ENCODE measurements at regions not wholly inside any gene's neighbourhood (a gene's known extent, or its start where the extent isn't known, plus 50 kb on each side); places are given as distances from the start of the nearest gene placed in this dataset.
"Not testable (repeated sequence)": the region's sequence is repeated elsewhere in the genome, so short reads cannot be mapped to it uniquely, and the experiment has no call there.

- H3K9ac ChIP-seq (ENCODE audit: low read length) = no peak overlapping the region
- ATAC-seq (ENCODE audit: low read depth) (no peak), DNase-seq (no peak)
- TF ChIP-seq CTCF (IDR thresholded peaks at IDR 0.05) (no peak), EZH2 (IDR thresholded peaks at IDR 0.05; ENCODE audit: borderline replicate concordance, insufficient read depth, low read depth, low read length, poor library complexity, severe bottlenecking) (no peak)
- H3K27me3 Mint-ChIP-seq = no peaks in the 10 kb centered on the region
- H3K4me3 Mint-ChIP-seq = no peak overlapping the region
- no peak overlapping the region for H2AFZ ChIP-seq (ENCODE audit: insufficient read depth, low read depth, low read length, poor library complexity, severe bottlenecking)
- H3K9me3 Mint-ChIP-seq (ENCODE audit: insufficient read depth) = peaks cover 9% of the 10 kb centered on the region
- POLR2A ChIA-PET = no interaction called here
- 67% methylated on average over 1 of the region's 3 CpGs for WGBS (ENCODE audit: insufficient coverage)
- no peaks in the 10 kb centered on the region for H3K9me3 ChIP-seq (ENCODE audit: control extremely low read depth in 1 of 3, control insufficient read depth in 2 of 3, insufficient read depth in 1 of 3, low read length in 2 of 3)
- H3K79me2 ChIP-seq (ENCODE audit: control insufficient read depth, insufficient read depth, low read length) = no peaks in the 10 kb centered on the region
- no peaks in the 10 kb centered on the region for H3K36me3 ChIP-seq (replicated peaks in 1 of 2; ENCODE audit: control extremely low read depth in 1 of 2, control insufficient read depth in 1 of 2, extremely low read depth in 1 of 2, insufficient read depth in 2 of 2, low read length in 1 of 2)
- CTCF ChIA-PET = no interaction called here
- H3K4me1 ChIP-seq (ENCODE audit: control insufficient read depth in 2 of 2, insufficient read depth in 2 of 2, low read length in 2 of 2) = no peaks in the 10 kb centered on the region
- no peaks in the 10 kb centered on the region for H3K27me3 ChIP-seq (replicated peaks in 1 of 4; ENCODE audit: control extremely low read depth in 1 of 4, control insufficient read depth in 3 of 4, insufficient read depth in 4 of 4, low read length in 3 of 4)
- no peaks in the 10 kb centered on the region for H3K4me1 Mint-ChIP-seq
- H4K20me1 ChIP-seq (ENCODE audit: control insufficient read depth, insufficient read depth, low read length, poor library complexity, severe bottlenecking) = no peaks in the 10 kb centered on the region
- intact Hi-C loops (cut with micrococcal nuclease) = no loop called here
- H3K4me2 ChIP-seq (replicated peaks; ENCODE audit: low read depth, low read length, poor library complexity, severe bottlenecking) = no peak overlapping the region
- no peak overlapping the region for H3K27ac ChIP-seq (ENCODE audit: low read length in 2 of 2)
- H3K27ac Mint-ChIP-seq = no peak overlapping the region
- no peak overlapping the region for H3K4me3 ChIP-seq (ENCODE audit: control extremely low read depth in 1 of 5, extremely low read depth in 1 of 5, insufficient read depth in 1 of 5, low read depth in 2 of 5, low read length in 4 of 5)
Observed at GRCh38 chr5:165407352-165407751, 1901.9 kb downstream of the MAT2B start.

DNA sequence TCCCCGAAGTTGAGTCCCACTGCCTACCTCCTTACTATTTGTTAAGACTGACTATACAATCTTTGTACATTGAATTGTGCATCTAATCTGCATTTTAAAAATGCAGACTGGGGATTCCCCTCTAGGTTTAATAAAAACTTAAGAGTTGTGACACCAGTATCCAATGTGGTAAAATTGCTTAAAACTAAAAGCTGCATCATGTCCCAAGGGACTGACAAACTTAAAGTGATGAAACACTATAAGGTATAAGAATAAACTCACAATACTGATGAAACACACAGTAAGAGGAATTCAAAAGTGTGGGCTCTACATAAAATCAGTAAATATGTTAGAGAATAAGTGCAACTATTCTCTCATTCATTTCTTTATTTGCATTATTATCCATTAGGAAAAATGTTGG, 1905.1 kb downstream of the MAT2B start:
- H3K27ac ChIP-seq (ENCODE audit: low read length in 2 of 2) = no peak overlapping the region
- no peak overlapping the region for H2AFZ ChIP-seq (ENCODE audit: insufficient read depth, low read depth, low read length, poor library complexity, severe bottlenecking)
- no peaks in the 10 kb centered on the region for H3K9me3 ChIP-seq (ENCODE audit: control extremely low read depth in 1 of 3, control insufficient read depth in 2 of 3, insufficient read depth in 1 of 3, low read length in 2 of 3)
- no peaks in the 10 kb centered on the region for H3K79me2 ChIP-seq (ENCODE audit: control insufficient read depth, insufficient read depth, low read length)
- H3K36me3 ChIP-seq (replicated peaks in 1 of 2; ENCODE audit: control extremely low read depth in 1 of 2, control insufficient read depth in 1 of 2, extremely low read depth in 1 of 2, insufficient read depth in 2 of 2, low read length in 1 of 2) = no peaks in the 10 kb centered on the region
- no peak overlapping the region for H3K4me3 ChIP-seq (ENCODE audit: control extremely low read depth in 1 of 5, extremely low read depth in 1 of 5, insufficient read depth in 1 of 5, low read depth in 2 of 5, low read length in 4 of 5)
- H3K27me3 Mint-ChIP-seq = no peaks in the 10 kb centered on the region
- ATAC-seq (ENCODE audit: low read depth) (no peak), DNase-seq (no peak)
- no CpG with 5 or more reads among the region's 1 CpG for WGBS (ENCODE audit: insufficient coverage)
- peaks cover 9% of the 10 kb centered on the region for H3K9me3 Mint-ChIP-seq (ENCODE audit: insufficient read depth)
- no peaks in the 10 kb centered on the region for H3K4me1 ChIP-seq (ENCODE audit: control insufficient read depth in 2 of 2, insufficient read depth in 2 of 2, low read length in 2 of 2)
- POLR2A ChIA-PET = no interaction called here
- no peak overlapping the region for H3K9ac ChIP-seq (ENCODE audit: low read length)
- no peak overlapping the region for H3K4me3 Mint-ChIP-seq
- no peaks in the 10 kb centered on the region for H3K27me3 ChIP-seq (replicated peaks in 1 of 4; ENCODE audit: control extremely low read depth in 1 of 4, control insufficient read depth in 3 of 4, insufficient read depth in 4 of 4, low read length in 3 of 4)
- no peak overlapping the region for H3K4me2 ChIP-seq (replicated peaks; ENCODE audit: low read depth, low read length, poor library complexity, severe bottlenecking)
- intact Hi-C loops (cut with micrococcal nuclease) = no loop called here
- CTCF ChIA-PET = no interaction called here
- H3K4me1 Mint-ChIP-seq = no peaks in the 10 kb centered on the region
- no peak for TF ChIP-seq CTCF (IDR thresholded peaks at IDR 0.05)
- TF ChIP-seq EZH2 (IDR thresholded peaks at IDR 0.05; ENCODE audit: borderline replicate concordance, insufficient read depth, low read depth, low read length, poor library complexity, severe bottlenecking) = no peak
- H4K20me1 ChIP-seq (ENCODE audit: control insufficient read depth, insufficient read depth, low read length, poor library complexity, severe bottlenecking) = no peaks in the 10 kb centered on the region
- H3K27ac Mint-ChIP-seq = no peak overlapping the region

GRCh38 chr5:165411532-165411931, 1906.1 kb downstream of the MAT2B start:
- H3K79me2 ChIP-seq (ENCODE audit: control insufficient read depth, insufficient read depth, low read length); H3K4me3 ChIP-seq (ENCODE audit: control extremely low read depth in 1 of 5, extremely low read depth in 1 of 5, insufficient read depth in 1 of 5, low read depth in 2 of 5, low read length in 4 of 5); H3K27ac Mint-ChIP-seq; H3K9me3 Mint-ChIP-seq (ENCODE audit: insufficient read depth); H3K27me3 Mint-ChIP-seq; intact Hi-C loops (cut with micrococcal nuclease); H3K4me3 Mint-ChIP-seq; H4K20me1 ChIP-seq (ENCODE audit: control insufficient read depth, insufficient read depth, low read length, poor library complexity, severe bottlenecking); CTCF ChIA-PET; POLR2A ChIA-PET; H3K9ac ChIP-seq (ENCODE audit: low read length); DNase-seq; H2AFZ ChIP-seq (ENCODE audit: insufficient read depth, low read depth, low read length, poor library complexity, severe bottlenecking); H3K27me3 ChIP-seq (replicated peaks in 1 of 4; ENCODE audit: control extremely low read depth in 1 of 4, control insufficient read depth in 3 of 4, insufficient read depth in 4 of 4, low read length in 3 of 4); H3K9me3 ChIP-seq (ENCODE audit: control extremely low read depth in 1 of 3, control insufficient read depth in 2 of 3, insufficient read depth in 1 of 3, low read length in 2 of 3); H3K4me2 ChIP-seq (replicated peaks; ENCODE audit: low read depth, low read length, poor library complexity, severe bottlenecking); H3K4me1 ChIP-seq (ENCODE audit: control insufficient read depth in 2 of 2, insufficient read depth in 2 of 2, low read length in 2 of 2); H3K27ac ChIP-seq (ENCODE audit: low read length in 2 of 2); H3K4me1 Mint-ChIP-seq; H3K36me3 ChIP-seq (replicated peaks in 1 of 2; ENCODE audit: control extremely low read depth in 1 of 2, control insufficient read depth in 1 of 2, extremely low read depth in 1 of 2, insufficient read depth in 2 of 2, low read length in 1 of 2); ATAC-seq (ENCODE audit: low read depth): not testable (repeated sequence)
- no CpG with 5 or more reads among the region's 1 CpG for WGBS (ENCODE audit: insufficient coverage)
